ENCODE measurements at regions not wholly inside any gene's neighbourhood (a gene's known extent, or its start where the extent isn't known, plus 50 kb on each side); places are given as distances from the start of the nearest gene placed in this dataset.

GRCh38 chr20:48405909-48406308 lies 421.9 kb downstream of the PREX1 start:
- TF ChIP-seq CTCF (IDR thresholded peaks at IDR 0.05; ENCODE audit: low read depth, low read length) (no peak), MYC (IDR thresholded peaks at IDR 0.05; ENCODE audit: low read depth, low read length) (no peak), POLR2A (IDR thresholded peaks at IDR 0.05; ENCODE audit: extremely low read depth, insufficient read length) (no peak), MAX (IDR thresholded peaks at IDR 0.05; ENCODE audit: low read depth, low read length) (no peak)
